ENCODE measurements at regions not wholly inside any gene's neighbourhood (a gene's known extent, or its start where the extent isn't known, plus 50 kb on each side); places are given as distances from the start of the nearest gene placed in this dataset.
"Not testable (repeated sequence)": the region's sequence is repeated elsewhere in the genome, so short reads cannot be mapped to it uniquely, and the experiment has no call there.

DNA sequence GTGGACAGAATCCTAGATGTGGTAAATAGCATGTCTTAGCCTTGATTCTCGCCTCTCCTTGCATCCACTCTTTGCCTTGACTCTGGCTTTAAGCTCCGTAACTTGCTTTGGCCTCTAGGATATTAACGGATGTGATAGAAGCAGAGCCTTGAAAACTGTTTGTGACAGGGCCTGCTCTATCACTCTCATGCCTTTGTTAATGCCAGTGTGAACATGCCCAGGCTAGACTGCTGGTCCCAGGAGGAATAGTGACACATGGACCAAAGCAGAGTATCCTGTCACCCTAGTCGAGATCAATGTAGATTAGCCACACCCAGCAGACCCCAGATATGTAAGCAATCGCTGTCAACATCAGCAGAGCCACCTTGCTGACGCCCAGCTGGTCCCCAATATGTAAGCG is 109.9 kb upstream of the C9orf72 start:
- Mint-ChIP-seq H3K9me3 (no peaks in the 10 kb centered on the region), H3K27ac (no peak overlapping the region), H3K27me3 (ENCODE audit: insufficient read depth) (peaks cover 3% of the 10 kb centered on the region), H3K36me3 (ENCODE audit: low read depth) (no peaks in the 10 kb centered on the region), H3K4me3 (no peak overlapping the region), H3K4me1 (ENCODE audit: low read depth) (no peaks in the 10 kb centered on the region)
- intact Hi-C loops (cut with micrococcal nuclease): no loop called here
- no peak for DNase-seq (ENCODE audit: low spot score)

DNA sequence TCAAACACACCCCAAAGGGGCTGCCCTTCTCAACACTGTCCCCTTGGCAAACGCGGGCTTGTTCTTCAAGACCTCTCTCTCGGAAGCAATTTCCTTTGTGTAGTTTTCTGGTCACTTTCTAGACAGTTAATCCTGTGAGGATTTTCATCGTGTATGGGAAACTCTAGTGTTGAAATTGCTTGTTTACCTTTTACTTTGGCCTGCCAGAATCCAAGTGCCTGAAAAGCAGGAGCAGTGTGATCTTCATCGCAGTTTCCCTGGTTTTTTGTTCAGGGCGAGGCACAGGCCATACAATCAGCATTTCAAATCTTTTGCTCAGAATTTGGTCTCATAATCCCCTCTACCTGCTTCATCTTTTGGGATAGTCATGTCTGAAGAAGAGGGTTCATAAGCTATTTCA is 115.7 kb upstream of the C9orf72 start:
- no peaks in the 10 kb centered on the region for H3K36me3 Mint-ChIP-seq (ENCODE audit: low read depth)
- no peak overlapping the region for H3K4me3 Mint-ChIP-seq
- no peaks in the 10 kb centered on the region for H3K27me3 Mint-ChIP-seq (ENCODE audit: insufficient read depth)
- no peak for DNase-seq (ENCODE audit: low spot score)
- no peaks in the 10 kb centered on the region for H3K9me3 Mint-ChIP-seq
- intact Hi-C loops (cut with micrococcal nuclease): no loop called here
- H3K27ac Mint-ChIP-seq: no peak overlapping the region
- H3K4me1 Mint-ChIP-seq (ENCODE audit: low read depth): no peaks in the 10 kb centered on the region

DNA sequence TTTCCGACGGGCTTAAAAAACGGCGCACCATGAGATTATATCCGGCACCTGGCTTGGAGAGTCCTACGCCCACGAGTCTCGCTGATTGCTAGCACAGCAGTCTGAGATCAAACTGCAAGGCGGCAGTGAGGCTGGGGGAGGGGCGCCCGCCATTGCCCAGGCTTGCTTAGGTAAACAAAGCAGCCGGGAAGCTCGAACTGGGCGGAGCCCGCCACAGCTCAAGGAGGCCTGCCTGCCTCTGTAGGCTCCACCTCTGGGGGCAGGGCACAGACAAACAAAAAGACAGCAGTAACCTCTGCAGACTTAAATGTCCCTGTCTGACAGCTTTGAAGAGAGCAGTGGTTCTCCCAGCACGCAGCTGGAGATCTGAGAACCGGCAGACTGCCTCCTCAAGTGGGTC is 117.5 kb upstream of the C9orf72 start:
- H3K36me3 Mint-ChIP-seq (ENCODE audit: low read depth); H3K27ac Mint-ChIP-seq; intact Hi-C loops (cut with micrococcal nuclease); H3K27me3 Mint-ChIP-seq (ENCODE audit: insufficient read depth); H3K4me3 Mint-ChIP-seq; H3K9me3 Mint-ChIP-seq; DNase-seq (ENCODE audit: low spot score); H3K4me1 Mint-ChIP-seq (ENCODE audit: low read depth): not testable (repeated sequence)

DNA sequence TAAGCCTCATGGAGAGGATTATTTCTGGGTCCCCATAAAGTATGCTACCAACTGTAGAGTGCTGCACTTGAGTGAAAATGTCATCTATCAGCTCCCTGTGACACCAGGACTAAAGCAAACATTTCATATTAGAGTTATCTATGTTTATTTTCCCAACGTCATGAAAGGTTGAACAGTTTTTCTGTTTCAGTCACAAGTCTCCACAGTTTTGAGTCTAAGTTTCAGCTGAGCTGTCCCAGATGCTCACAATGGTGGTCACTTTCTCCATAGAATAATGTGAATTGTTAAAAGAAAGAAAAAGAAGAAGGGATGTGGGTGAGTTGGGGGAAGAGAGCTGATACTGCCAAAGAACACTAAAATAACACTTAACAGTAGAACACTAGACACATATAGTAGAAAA is 126.3 kb upstream of the C9orf72 start:
- Mint-ChIP-seq H3K27me3 (ENCODE audit: insufficient read depth) (no peaks in the 10 kb centered on the region), H3K27ac (no peak overlapping the region), H3K4me1 (ENCODE audit: low read depth) (no peaks in the 10 kb centered on the region), H3K9me3 (no peaks in the 10 kb centered on the region), H3K4me3 (no peak overlapping the region), H3K36me3 (ENCODE audit: low read depth) (no peaks in the 10 kb centered on the region)
- intact Hi-C loops (cut with micrococcal nuclease): no loop called here
- no peak for DNase-seq (ENCODE audit: low spot score)

DNA sequence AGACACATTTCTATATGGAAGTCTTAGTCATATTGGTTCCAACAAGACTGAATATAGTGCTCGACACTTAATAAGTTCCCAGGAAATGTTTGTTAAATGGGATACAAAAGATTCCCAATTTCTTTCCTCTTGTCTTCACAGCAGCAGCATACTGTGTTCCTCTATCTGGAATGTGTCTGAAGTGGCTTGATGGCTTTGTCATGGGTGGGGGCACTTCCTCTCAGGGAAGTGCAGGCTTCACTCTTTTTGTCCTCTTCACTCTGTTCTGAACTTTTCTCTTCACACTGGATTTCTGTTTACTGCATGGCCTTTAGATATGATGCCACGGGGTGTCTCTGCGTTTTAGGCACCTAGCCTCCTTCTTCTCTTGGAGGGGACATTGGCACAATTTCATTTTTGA is 127.7 kb upstream of the C9orf72 start:
- no peaks in the 10 kb centered on the region for H3K27me3 Mint-ChIP-seq (ENCODE audit: insufficient read depth)
- no peak for DNase-seq (ENCODE audit: low spot score)
- intact Hi-C loops (cut with micrococcal nuclease): no loop called here
- H3K4me1 Mint-ChIP-seq (ENCODE audit: low read depth): no peaks in the 10 kb centered on the region
- H3K36me3 Mint-ChIP-seq (ENCODE audit: low read depth): no peaks in the 10 kb centered on the region
- H3K27ac Mint-ChIP-seq: no peak overlapping the region
- no peak overlapping the region for H3K4me3 Mint-ChIP-seq
- H3K9me3 Mint-ChIP-seq: no peaks in the 10 kb centered on the region

DNA sequence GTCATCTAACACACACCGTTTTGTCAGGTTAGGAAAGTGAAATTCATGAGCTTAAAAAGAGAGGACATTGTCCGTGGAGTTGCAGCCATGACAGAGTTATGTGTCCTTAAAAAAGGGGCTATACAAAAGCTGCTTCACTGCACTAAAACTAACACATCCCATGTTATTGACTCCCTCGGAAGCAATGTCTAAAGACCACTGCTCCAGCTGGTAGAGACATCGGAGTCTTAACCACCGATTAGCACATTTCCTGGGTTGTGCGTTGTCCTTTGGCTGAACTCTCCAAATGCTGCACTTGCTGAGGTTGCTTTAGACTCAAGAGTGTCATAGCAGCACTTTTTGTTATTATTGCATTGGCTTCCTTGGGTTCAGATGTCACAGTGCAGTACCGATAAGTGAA is 128.3 kb upstream of the C9orf72 start:
- intact Hi-C loops (cut with micrococcal nuclease): no loop called here
- Mint-ChIP-seq H3K27ac (no peak overlapping the region), H3K27me3 (ENCODE audit: insufficient read depth) (peaks cover 2% of the 10 kb centered on the region), H3K4me1 (ENCODE audit: low read depth) (no peaks in the 10 kb centered on the region), H3K9me3 (no peaks in the 10 kb centered on the region), H3K36me3 (ENCODE audit: low read depth) (no peaks in the 10 kb centered on the region), H3K4me3 (no peak overlapping the region)
- DNase-seq (ENCODE audit: low spot score): no peak

DNA sequence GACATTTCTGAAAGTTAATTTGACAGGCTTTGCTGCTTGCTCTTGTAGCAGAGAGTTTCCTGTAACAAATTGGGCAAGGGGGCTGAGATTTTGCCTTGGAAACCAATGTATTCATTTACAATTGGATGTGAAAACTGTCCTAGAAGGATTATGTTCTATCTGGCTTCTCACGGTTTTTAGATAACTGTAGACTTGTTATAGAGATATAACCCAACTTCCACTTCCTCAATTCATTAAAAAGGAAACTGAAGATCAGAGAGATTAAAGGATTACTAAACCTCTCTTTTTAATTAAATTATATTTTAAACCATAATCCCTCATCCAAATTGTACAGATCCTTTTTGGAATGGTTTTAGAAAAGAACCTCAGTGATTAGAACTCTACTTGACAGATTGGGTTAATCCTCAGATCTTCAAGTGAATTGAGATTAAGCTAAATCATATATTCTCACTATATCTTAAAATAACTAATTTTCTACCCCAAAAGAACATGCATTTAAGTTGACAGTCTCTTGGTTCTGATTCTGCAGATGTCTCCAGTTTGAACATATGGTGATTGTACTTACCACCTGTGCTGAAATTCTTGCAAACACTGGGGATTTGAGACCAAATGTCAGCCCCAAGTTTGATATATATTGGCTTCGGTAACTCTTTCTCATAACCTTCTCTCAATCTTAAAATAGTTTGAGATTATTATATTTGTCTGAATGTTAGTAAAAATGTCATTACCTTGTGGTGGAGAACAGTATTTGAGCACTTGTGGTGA is 130.1 kb upstream of the C9orf72 start:
- no peaks in the 10 kb centered on the region for H3K36me3 Mint-ChIP-seq (ENCODE audit: low read depth)
- H3K4me3 Mint-ChIP-seq: no peak overlapping the region
- H3K27ac Mint-ChIP-seq: no peak overlapping the region
- H3K4me1 Mint-ChIP-seq (ENCODE audit: low read depth): no peaks in the 10 kb centered on the region
- H3K27me3 Mint-ChIP-seq (ENCODE audit: insufficient read depth): peaks cover 2% of the 10 kb centered on the region
- no peaks in the 10 kb centered on the region for H3K9me3 Mint-ChIP-seq
- intact Hi-C loops (cut with micrococcal nuclease): no loop called here
- DNase-seq (ENCODE audit: low spot score): no peak

DNA sequence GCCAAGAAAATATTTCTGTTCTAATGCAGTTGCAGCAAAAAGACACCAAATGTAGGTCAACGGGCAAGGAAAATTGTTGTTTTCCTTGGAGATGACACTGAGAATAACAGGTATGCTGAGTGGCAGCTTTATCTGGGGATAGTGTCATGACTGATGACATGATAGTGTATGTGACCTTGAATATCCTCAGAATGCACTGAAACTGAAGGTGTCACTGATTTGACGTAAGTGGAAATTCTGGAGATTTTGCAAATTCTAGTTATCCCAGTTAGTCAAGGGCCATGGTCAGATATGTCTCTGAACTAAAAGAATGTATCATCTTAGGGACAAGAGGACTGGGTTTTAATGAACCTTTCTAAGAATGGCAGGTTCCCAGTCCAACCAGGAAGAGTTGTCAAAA is 138.0 kb upstream of the C9orf72 start:
- Mint-ChIP-seq H3K4me3 (no peak overlapping the region), H3K4me1 (ENCODE audit: low read depth) (no peaks in the 10 kb centered on the region), H3K27ac (no peak overlapping the region), H3K9me3 (no peaks in the 10 kb centered on the region), H3K36me3 (ENCODE audit: low read depth) (no peaks in the 10 kb centered on the region), H3K27me3 (ENCODE audit: insufficient read depth) (peaks cover 5% of the 10 kb centered on the region)
- DNase-seq (ENCODE audit: low spot score): no peak
- intact Hi-C loops (cut with micrococcal nuclease): no loop called here

DNA sequence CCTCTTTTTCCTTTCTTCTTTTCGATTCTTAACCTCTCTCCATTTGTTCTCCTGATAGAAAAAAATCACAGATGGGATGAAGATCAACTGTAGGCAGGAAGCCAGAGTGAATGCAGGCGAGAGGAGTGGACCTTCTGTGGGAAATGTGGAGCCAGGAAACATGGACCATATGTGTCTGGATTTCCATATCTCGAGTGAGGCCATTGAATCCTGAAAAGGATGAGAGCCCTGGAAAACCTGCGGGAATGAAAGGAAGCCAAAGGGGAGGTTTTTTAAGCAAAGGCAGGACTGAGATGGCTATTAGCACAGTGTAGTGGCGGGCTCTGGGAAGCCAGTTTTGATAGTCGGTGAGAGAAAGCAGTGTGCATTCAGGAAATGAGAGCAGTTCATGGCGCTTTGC is 139.5 kb upstream of the C9orf72 start:
- H3K36me3 Mint-ChIP-seq (ENCODE audit: low read depth): no peaks in the 10 kb centered on the region
- H3K27me3 Mint-ChIP-seq (ENCODE audit: insufficient read depth): peaks cover 2% of the 10 kb centered on the region
- H3K4me1 Mint-ChIP-seq (ENCODE audit: low read depth): no peaks in the 10 kb centered on the region
- no peak overlapping the region for H3K4me3 Mint-ChIP-seq
- intact Hi-C loops (cut with micrococcal nuclease): no loop called here
- H3K9me3 Mint-ChIP-seq: no peaks in the 10 kb centered on the region
- DNase-seq (ENCODE audit: low spot score): no peak
- no peak overlapping the region for H3K27ac Mint-ChIP-seq

DNA sequence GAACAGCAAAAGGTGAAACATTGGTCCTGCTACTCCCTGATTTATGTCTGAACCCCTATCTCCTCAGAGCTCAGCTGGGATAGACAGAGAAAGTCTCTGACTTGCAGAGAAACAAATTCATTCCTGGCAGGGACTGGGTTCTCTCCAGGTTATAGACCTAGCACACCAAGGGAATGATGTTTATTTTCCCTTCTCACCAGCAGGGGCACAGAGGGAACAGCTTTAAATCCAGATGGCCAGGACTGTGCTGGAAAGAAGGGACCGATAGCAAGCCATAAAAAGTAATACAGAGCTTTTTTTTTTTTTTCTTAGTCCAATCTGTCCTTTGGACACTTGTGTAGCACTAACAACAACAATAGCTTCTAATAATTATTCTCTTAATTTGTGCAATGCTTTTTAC is 141.1 kb upstream of the C9orf72 start:
- intact Hi-C loops (cut with micrococcal nuclease): no loop called here
- Mint-ChIP-seq H3K9me3 (no peaks in the 10 kb centered on the region), H3K27ac (no peak overlapping the region), H3K27me3 (ENCODE audit: insufficient read depth) (peaks cover 2% of the 10 kb centered on the region), H3K4me3 (no peak overlapping the region), H3K36me3 (ENCODE audit: low read depth) (no peaks in the 10 kb centered on the region), H3K4me1 (ENCODE audit: low read depth) (no peaks in the 10 kb centered on the region)
- no peak for DNase-seq (ENCODE audit: low spot score)

DNA sequence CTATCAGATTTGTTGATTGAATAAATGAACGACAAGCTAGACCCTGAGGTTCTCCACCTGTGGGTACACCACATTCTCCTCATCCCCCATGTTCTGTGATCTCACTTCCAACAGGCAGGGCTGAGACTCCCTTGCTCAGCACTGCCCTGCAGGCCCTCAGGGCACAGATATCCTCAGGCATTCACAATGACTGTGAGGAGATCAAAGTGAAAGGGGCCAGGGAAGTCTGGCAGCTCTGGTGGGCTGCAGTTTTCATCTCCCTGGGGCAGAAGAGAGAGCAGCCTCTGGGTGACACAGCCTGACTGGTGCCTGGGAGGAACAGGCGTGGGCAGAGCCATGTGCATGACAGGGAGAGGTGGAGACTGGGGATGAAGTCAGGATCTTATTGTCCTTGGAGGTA is 142.4 kb upstream of the C9orf72 start:
- intact Hi-C loops (cut with micrococcal nuclease): no loop called here
- H3K27ac Mint-ChIP-seq: no peak overlapping the region

DNA sequence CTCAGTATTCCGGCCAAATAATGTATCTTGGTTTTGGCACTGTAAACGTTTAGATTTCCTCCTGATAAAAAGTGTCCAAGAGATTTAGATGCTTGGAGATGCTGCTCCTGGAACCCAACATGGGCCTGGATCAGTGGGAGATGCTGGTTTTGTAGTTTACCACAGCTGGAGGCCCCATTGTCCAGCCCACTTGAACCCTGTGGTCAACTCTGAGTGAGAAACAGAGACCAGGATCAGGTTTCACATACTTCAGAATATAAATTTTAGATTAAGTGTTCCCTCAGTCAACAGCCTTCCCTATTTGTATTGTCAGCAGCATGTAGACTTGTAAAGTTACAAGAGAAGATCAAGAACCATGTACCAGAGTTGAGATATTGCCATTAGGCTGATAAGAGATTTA is 144.7 kb upstream of the C9orf72 start:
- Mint-ChIP-seq H3K27me3 (ENCODE audit: insufficient read depth) (peaks cover 7% of the 10 kb centered on the region), H3K36me3 (ENCODE audit: low read depth) (no peaks in the 10 kb centered on the region), H3K4me3 (no peak overlapping the region), H3K27ac (no peak overlapping the region), H3K9me3 (no peaks in the 10 kb centered on the region), H3K4me1 (ENCODE audit: low read depth) (no peaks in the 10 kb centered on the region)
- intact Hi-C loops (cut with micrococcal nuclease): no loop called here
- DNase-seq (ENCODE audit: low spot score): no peak

More for the DNA sequence above, 142.4 kb upstream of the C9orf72 start:
- H3K27me3 Mint-ChIP-seq (ENCODE audit: insufficient read depth): peaks cover 4% of the 10 kb centered on the region
- no peaks in the 10 kb centered on the region for H3K4me1 Mint-ChIP-seq (ENCODE audit: low read depth)
- H3K36me3 Mint-ChIP-seq (ENCODE audit: low read depth): no peaks in the 10 kb centered on the region
- no peak for DNase-seq (ENCODE audit: low spot score)
- no peaks in the 10 kb centered on the region for H3K9me3 Mint-ChIP-seq
- no peak overlapping the region for H3K4me3 Mint-ChIP-seq

DNA sequence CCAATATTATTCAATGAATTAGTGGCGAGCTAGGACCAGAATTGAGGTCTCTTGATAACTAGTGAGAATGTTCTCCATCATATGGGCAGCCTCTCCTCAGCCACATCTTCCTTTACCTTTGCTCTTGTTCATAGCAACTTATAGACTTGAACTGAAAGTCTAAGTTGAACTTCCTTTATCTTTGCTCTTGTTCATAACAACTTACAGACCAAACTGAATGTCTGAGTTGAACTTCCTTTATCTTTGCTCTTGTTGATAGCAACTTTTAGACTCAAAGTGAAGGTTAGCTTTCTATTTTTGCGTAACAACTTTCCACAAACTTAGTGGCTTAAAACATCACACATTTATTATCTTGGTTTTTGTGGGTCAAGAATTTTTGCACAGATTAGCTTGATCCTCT is 146.4 kb upstream of the C9orf72 start:
- no peaks in the 10 kb centered on the region for H3K4me1 Mint-ChIP-seq (ENCODE audit: low read depth)
- no peak overlapping the region for H3K4me3 Mint-ChIP-seq
- H3K27ac Mint-ChIP-seq: no peak overlapping the region
- no peaks in the 10 kb centered on the region for H3K36me3 Mint-ChIP-seq (ENCODE audit: low read depth)
- H3K9me3 Mint-ChIP-seq: no peaks in the 10 kb centered on the region
- no peak for DNase-seq (ENCODE audit: low spot score)
- intact Hi-C loops (cut with micrococcal nuclease): loop anchor here (10.0 kb wide), 1 partner anchor 1495 kb away; the partner anchor contains the start of gene LINGO2
- H3K27me3 Mint-ChIP-seq (ENCODE audit: insufficient read depth): peaks cover 11% of the 10 kb centered on the region

DNA sequence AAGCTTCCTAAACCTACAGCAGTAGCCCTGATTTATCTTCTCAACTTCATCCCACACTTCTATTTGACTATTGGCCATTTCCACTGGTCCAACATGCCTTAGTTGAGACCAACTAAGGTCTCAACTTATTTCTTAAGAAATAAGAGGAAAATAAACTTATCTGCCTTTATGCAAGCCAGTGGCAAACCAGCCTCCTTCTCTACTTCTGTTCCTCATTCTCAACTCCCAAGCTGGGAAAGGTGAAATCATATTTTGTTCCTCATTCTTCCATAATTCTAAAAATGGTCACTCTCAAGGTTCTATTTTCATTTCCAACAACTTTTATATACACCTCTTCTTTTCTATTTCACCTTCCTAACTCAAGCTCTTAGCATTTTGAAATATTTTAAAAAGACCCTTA is 149.6 kb upstream of the C9orf72 start:
- H3K9me3 Mint-ChIP-seq: no peaks in the 10 kb centered on the region
- H3K27ac Mint-ChIP-seq: no peak overlapping the region
- H3K4me1 Mint-ChIP-seq (ENCODE audit: low read depth): no peaks in the 10 kb centered on the region
- DNase-seq (ENCODE audit: low spot score): no peak
- H3K4me3 Mint-ChIP-seq: no peak overlapping the region
- H3K36me3 Mint-ChIP-seq (ENCODE audit: low read depth): no peaks in the 10 kb centered on the region
- intact Hi-C loops (cut with micrococcal nuclease): loop anchor here (10.0 kb wide), 1 partner anchor 1492 kb away; the partner anchor contains the start of gene LINGO2
- H3K27me3 Mint-ChIP-seq (ENCODE audit: insufficient read depth): peaks cover 9% of the 10 kb centered on the region
